ENCODE measurements at regions not wholly inside any gene's neighbourhood (a gene's known extent, or its start where the extent isn't known, plus 50 kb on each side); places are given as distances from the start of the nearest gene placed in this dataset.

- no peak for DNase-seq
These were observed 1518.1 kb upstream of the ZEB2 start for GRCh38 chr2:146038014-146038413.

GRCh38 chr2:146037334-146037870 is 1517.5 kb upstream of the ZEB2 start:
- no peak for DNase-seq

DNA sequence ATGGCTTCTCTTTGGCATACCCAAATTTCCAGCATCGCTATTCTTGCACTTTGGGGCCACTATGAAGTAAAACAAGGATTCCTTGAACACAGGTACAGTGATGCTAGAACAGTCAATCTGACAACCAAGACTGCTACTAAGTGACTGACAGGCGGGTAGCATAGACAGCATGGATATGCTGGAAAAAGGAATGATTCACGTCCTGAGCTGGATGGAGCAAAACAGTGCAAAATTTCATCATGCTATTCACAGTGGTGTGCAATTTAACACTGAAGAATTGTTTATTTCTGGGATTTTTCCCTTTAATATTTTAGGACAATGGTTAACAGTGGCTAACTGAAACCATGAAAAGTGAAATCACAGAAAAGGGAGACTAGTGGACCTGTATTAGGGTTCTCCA is 1511.2 kb upstream of the ZEB2 start:
- no peak for DNase-seq

DNA sequence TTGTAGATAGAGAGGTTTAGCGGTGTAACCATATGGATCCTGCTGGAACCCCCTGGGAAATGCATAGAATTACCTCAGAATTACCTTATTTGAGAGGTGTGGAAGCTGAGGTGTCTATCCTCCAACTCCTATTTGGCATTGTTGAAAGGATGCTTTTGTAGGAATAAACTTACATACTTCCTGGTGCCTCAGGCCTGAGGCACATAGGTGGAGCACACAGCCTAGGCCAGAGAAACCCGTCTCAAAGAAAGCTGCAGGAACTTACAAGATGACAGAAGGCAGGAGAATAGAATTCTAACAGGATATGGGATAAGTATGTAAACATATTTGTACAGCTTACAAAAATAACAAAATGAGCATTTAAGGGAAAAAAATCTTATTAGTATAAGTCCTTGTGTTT is 1507.2 kb upstream of the ZEB2 start:
- DNase-seq, result no peak

- no peak for DNase-seq
These were observed 1505.6 kb upstream of the ZEB2 start for GRCh38 chr2:146025519-146025918.

- DNase-seq, result no peak
These were observed 1504.4 kb upstream of the ZEB2 start for GRCh38 chr2:146024212-146024743.

DNA sequence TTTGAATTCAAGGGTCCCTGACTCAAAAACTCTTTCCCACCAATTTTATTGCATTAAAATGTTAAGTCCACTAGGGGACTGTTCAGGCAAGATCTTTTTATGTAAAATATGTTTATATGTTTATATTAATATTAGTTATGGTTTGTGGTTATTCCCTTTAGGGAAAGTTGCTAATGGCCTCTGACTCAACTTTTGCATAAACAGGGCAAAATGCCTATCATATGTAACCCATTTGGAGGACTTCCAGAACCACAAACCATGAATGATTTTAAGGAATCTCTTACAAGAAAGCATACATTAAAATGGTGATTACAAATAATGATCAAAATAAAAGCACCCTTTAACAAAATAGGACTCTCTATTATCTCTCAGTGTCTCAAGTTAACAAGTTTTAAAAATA is 1484.5 kb upstream of the ZEB2 start:
- DNase-seq, result no peak

DNA sequence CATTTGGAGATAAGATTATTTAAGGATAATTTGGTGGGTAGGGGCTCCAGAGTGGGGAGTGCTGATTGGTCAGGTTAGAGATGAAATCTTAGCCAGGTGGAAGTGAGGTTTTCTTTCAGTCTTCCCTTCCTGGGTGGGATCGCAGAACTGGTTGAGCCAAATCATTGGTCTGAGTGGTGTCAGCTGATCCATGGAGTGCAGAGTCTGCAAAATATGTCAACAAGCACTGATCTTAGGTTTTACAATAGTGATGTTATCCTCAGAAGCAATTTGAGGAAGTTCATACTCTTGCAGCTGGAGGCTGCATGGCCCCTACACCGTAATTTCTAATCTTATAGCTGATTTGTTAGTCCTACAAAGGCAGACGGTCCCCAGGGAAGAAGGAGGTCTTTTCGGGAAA is 1483.4 kb upstream of the ZEB2 start:
- no peak for DNase-seq

DNA sequence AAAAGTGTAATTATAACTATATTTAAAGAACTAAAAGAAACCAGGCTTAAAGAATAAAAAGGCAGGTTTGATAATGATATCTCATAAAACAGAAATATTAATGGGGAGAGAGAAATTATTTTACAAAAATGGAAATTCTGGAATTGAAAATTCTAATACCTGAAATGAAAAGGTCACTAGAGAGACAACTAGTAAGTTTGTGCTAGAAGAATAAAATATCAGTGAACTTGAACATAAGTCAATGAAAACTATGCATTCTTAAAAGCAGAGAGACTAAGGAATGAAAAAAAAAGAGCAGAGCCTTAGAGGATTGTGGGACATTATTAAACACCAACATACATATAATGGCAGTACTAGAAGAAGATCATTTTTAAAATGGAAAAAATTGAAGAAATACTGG is 1475.0 kb upstream of the ZEB2 start:
- no peak for DNase-seq

DNA sequence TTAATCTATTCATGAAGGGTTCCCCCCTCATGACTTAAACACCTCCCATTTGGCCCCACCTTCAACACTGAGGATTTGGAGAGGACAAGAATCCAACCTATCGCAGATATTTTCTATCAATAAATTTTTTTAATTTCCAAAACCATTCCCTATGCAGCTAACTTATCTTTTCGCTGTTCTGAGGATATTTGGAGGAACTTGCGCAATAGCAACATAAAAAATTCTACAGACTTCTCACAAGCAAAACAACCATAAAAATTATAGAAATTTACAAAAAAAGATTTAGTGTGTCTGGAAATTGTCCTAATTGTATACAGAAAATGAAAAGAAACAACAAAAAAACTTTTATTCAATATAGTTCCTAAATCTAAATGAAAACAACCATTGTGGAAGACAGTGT is 1472.7 kb upstream of the ZEB2 start:
- DNase-seq, result no peak

DNA sequence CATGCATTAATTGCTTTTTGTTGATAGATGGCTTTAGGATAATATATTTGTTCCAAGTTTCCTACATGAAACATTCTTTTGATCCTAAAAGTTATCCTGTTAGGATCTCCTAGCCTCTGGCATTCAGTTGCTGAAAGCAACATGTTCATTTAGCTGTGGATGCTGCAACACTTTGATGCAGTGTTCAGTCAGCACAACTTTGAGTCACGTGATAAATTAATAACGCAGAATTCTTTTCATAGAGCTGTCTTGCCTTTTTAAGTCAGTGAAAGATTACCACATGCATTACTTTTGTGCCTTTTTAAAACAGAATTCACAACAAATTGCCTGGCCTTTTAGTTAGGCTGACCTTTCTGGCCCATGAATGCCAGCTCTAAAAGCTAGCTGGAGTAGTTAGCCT is 1467.9 kb upstream of the ZEB2 start:
- no peak for DNase-seq

- DNase-seq, result no peak
These were observed 1465.6 kb upstream of the ZEB2 start for GRCh38 chr2:145985517-145985916.

GRCh38 chr2:145984580-145984979 is 1464.7 kb upstream of the ZEB2 start:
- no peak for DNase-seq

DNA sequence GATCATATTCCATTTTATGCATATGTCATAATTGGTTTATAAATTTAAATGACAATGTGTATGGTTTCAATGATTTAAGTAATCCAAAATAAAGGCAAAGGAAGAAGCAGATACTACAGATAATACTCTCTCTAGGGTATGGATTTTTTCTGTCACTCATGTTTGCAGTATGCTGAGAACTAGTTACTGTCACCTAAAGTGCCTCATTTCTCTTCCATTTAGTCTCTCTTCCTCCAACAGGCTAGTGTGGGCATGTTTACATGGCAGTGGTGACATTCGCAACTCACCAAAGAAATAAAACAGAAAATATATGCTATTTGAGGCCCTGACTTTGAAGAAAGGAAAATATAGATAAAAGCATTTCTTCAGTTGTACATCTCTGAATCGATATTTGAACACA is 1460.4 kb upstream of the ZEB2 start:
- no peak for DNase-seq

- DNase-seq, result no peak
These were observed 1455.5 kb upstream of the ZEB2 start for GRCh38 chr2:145975406-145975805.

GRCh38 chr2:145961846-145962245 is 1441.9 kb upstream of the ZEB2 start:
- no peak for DNase-seq

GRCh38 chr2:145960479-145961163 is 1440.7 kb upstream of the ZEB2 start:
- DNase-seq, result no peak

GRCh38 chr2:145958611-145959010 is 1438.7 kb upstream of the ZEB2 start:
- DNase-seq, result no peak

DNA sequence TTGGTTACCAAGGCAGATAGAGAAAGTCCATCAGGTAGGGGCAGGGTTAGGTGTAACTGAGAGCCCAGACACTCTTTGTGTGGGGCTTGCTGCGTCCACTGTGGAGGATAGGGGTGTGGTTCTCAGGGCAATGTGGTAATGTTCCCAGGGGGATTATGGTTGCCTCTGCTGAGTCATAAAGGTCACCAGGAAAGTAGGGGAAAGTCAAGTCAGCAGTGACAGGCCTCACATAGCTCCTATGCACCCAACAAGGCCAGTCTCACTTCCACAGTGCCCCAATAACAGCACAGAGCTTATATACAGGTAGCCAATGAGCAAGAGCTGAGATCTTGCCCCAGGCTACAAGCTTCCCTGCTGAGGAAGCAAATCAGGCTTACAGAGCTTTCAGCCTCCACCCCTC is 1438.0 kb upstream of the ZEB2 start:
- DNase-seq, result no peak

GRCh38 chr2:145939949-145940348 is 1420.0 kb upstream of the ZEB2 start:
- no peak for DNase-seq

DNA sequence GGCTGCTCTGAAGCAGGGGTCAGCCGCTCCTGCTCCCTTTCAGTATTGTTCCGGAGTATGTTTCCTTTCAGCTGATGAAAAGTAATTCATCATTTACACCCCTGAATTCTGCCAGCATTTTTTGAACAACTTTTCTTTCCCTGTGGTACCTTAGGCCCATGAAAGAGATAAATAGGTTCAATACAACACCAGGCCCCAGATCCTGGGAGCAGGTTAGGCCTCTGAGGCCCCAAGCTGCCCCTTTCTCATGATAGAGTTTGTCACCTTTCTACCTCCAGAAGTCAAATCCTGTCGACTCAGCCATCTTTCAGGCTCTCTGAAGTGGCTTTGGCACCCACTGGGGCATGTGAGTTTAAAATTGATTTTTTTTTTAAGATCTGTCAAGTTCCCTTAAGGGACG is 1415.1 kb upstream of the ZEB2 start:
- DNase-seq, result no peak

DNA sequence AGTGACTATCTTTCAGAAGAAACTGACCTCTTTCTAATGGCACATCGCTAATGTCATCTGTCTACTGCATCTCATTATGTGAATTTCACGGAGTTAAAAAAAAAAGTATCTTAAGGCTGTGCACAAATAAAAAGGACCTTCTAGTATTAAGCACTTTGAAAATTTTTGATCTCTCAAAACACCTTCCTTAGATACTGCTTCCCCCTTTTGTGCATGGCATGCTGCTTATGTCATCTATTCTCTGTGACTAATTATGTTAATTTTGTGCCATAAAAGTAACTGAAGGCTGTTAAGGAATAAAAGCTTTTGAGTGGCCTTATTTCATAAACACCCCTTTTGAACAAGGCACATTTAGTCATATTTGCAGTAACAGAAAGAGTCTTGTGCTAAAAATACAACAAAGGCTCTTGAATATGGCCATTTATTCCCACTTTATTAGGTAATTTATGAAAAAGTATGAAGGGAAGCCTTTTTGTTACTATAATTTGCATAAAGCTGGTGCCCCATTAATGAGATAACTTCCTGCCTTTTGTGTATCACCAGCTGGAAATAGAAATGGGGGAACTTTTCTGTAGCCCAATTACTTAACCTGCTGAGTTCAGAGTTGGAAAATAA is 1412.0 kb upstream of the ZEB2 start:
- DNase-seq, result peak; percentile 92

DNA sequence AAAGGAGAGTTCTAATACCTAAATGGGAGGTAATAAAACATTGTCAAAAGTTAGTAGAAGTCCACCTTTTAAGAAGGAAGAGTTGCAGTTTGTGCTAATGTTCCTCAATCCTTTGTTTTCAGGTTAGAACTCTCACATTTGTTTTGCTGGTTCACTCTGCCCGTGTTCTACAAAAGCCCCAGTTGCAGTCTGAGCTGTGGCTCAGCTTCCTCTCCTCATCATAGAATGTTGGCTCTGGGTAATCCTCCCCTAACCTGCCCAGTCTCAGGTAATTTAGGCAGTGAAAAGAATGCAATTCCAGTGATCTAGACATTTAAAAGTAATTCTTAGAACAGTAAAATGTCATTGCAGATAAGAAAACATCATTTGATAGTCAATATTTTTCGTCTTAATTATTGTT is 1410.4 kb upstream of the ZEB2 start:
- DNase-seq, result no peak

DNA sequence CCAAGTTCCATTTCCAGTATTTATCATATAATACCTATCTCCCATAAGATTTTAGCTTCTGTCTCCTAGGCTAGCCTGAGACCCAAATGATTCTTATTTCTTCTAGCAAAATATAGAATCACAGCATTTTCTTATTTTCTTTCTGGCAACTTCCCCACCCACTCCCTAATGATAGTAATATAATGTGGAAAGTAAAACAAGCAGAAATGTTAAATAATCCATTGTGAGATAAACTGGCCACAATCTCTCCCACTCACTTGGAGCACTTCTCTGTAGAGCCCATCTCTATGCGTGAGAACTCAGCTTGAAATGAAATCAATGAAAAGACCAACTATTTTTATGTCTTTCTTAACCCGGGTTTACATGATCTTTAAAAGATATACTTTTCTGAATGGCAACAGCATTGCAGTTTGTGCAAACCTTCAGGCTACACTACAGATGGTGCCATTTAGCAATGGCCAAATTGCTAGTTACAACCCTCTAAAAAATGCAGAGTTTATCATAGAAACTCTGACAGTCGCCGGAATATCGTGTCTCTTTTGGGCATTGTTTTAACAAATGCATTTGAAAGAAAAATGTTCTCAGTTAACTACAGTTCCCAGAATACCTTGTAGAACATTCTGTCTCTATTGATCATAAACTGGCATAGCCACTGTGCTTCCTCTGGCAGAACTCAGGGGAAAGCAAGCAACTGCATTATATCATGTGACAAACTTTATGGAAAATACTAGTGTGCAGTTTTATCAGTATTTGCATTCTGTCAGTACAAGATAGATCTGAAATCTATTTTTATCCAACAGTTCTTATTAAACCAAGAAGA is 1407.4 kb upstream of the ZEB2 start:
- no peak for DNase-seq
